HG03520 (cell line): ENCODE measurements at regions not wholly inside any gene's neighbourhood (a gene's known extent, or its start where the extent isn't known, plus 50 kb on each side); places are given as distances from the start of the nearest gene placed in this dataset.
"Not testable (repeated sequence)": the region's sequence is repeated elsewhere in the genome, so short reads cannot be mapped to it uniquely, and the experiment has no call there.

Experiments used
- ATAC-seq: cut with Tn5 transposase; IDR thresholded peaks from one replicate; pipeline ENCODE4 v1.9.1; 2021; ENCODE audit warnings: mild to moderate bottlenecking, moderate library complexity; ENCODE audit not compliant: unreplicated experiment

- ATAC-seq: no peak
These were observed 156.9 kb upstream of the FER start for GRCh38 chr5:108590799-108591198.

DNA sequence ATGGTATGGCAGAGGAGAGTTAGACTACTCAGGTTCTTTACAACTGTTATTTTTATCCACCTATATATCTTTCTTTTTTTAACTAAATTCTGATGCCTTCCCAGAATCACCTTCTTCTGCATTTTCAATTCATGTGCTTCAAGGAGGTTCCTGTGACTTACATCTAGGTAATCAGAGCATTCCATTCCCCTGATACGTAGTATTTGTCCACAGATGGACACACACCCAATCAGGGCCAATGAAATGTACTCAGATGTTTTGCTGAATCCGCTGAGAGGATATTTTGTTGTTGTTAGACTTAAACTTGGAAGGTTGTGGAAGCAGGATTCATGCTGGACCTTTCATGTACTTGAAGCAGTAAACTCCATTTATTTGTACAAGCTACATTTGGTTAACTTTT is 159.4 kb upstream of the FER start:
- no peak for ATAC-seq

DNA sequence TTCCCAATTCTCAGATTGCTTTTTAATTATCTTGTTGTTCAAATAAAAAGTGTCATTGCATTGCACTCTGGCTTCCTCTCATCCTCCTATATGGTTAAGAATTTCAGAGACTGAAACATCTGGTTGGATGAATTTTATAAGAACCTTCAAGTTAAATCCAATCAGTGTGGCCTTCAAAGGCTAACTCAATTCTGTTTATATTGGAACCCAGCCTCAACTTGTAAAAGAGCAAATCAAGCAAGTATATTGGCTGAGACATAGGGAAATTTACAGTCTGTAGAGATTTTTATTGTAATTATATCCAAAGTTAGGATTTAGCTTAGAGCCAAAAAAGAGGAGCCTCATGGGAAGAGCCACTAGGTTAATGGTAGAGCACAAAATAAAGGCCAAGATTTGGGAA is 159.9 kb upstream of the FER start:
- no peak for ATAC-seq

- ATAC-seq: no peak
These were observed 166.7 kb upstream of the FER start for GRCh38 chr5:108581026-108581425.

DNA sequence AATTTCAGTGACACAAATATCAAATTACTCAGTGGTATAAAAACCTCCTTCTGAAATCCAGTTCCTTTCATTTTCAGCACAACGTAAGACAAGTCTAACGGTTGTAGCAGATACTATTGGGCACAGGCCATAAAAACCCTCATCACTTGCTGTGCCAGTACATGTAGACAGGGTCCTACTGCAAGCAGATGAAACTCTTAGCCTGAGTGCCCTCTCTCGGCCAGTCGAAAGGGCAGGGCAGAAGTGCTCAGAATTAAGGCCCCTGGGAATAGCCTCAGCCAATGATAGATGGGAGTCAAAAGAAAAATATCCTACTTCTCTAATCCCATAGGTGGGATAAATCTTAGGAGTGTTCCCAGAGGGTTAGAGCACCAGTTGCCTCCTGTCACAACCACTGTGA is 168.5 kb upstream of the FER start:
- ATAC-seq: no peak

- ATAC-seq: no peak
These were observed 168.9 kb upstream of the FER start for GRCh38 chr5:108578791-108579190.

DNA sequence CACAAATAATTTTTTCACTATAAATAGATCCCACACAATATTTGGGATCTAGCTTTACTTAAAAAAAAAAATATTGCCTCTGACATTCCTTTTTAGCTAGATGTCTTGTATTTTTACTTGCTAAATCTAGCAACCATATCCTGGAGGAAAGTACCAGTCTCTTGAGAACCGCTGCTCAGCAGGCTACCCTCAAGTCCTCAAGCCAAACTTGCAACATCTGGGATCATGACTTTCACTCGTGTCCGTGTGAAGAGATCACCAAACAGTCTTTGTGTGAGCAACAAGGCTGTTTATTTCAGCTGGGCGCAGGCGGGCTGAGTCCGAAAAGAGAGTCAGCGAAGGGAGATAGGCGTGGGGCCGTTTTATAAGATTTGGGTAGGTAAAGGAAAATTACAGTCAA is 180.3 kb upstream of the FER start:
- no peak for ATAC-seq

GRCh38 chr5:108564441-108564840 is 182.5 kb upstream of the FBXL17 start:
- no peak for ATAC-seq

DNA sequence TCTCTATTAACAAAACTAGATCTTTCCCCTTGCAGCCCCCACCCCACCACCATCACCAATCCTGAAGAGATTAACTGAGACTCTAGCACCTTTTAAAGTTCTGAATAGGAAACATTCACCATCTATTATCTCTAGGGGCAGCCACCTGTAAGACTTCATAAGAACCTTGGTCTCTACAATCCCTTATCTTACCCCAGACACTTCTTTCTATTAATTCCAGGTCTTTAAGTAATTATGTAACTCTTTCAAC is 180.2 kb upstream of the FBXL17 start:
- no peak for ATAC-seq

- ATAC-seq: no peak
These were observed 179.7 kb upstream of the FBXL17 start for GRCh38 chr5:108561416-108562204.

GRCh38 chr5:108560581-108560980 is 178.7 kb upstream of the FBXL17 start:
- no peak for ATAC-seq

- ATAC-seq: no peak
These were observed 178.3 kb upstream of the FBXL17 start for GRCh38 chr5:108560166-108560565.

DNA sequence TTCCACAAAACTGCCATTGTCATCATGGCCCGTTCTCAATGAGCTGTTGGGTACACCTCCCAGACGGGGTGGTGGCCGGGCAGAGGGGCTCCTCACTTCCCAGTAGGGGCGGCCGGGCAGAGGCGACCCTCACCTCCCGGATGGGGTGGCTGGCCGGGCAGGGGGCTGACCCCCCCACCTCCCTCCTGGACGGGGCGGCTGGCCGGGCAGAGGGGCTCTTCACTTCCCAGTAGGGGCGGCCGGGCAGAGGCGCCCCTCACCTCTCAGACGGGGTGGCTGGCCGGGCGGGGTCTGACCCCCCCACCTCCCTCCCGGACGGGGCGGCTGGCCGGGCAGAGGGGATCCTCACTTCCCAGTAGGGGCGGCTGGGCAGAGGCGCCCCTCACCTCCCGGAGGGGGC is 176.9 kb upstream of the FBXL17 start:
- not testable (repeated sequence) for ATAC-seq

- not testable (repeated sequence) for ATAC-seq
These were observed 176.2 kb upstream of the FBXL17 start for GRCh38 chr5:108558142-108558541.

- ATAC-seq: no peak
These were observed 175.8 kb upstream of the FBXL17 start for GRCh38 chr5:108557686-108558085.

DNA sequence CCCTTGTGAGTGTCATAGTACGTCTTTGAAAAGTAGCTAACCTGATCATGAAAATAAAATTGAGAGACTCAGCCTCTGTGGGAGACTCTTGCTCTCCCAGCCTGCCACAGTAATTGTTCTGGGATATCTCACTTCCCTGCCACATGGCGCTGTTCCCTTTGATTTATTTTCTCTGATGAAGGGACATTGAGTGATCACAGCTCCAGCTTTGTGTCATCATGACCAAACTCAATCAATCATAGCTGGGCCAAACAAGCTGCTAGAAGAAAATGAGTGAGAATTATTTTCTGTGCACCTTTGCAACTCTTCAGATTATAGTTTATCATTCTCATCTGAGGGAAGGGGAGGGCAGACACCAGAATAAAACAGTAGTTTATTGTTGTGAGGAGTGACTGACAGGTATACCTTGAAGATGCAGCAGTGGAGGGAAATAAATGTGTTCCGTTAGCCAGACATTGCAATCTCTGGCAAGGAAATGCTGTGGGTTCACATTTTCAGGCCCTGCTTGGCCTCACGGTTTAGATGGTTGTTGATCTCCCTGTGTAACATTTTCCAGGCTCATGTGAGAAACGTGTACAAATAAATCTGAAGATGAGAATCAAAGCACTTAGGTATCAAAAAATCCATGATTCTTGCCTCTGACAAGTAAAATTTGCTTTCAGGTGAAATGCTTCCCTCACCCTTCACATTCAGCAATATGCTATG is 174.7 kb upstream of the FBXL17 start:
- no peak for ATAC-seq

- no peak for ATAC-seq
These were observed 167.0 kb upstream of the FBXL17 start for GRCh38 chr5:108548684-108549596.

GRCh38 chr5:108546939-108547338 is 165.0 kb upstream of the FBXL17 start:
- ATAC-seq: no peak

GRCh38 chr5:108545301-108545700 is 163.4 kb upstream of the FBXL17 start:
- no peak for ATAC-seq

DNA sequence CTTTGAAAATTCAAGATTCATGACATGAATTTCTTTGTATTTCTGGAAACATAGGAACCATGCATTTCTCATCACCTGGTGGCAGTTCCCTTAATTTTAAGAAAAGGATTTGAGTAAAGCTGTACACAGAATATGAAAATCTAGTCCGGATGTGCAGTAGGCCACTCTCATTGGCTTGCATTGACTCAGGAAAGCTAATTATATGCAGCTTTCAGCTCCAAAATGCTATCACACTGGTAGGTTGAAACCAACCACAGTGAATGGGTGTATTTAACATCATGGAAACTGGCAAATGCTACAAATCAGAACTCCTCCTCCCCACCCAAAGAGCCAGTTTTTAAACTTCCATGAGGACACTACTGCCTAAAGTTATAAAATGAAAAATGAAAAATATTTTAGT is 161.6 kb upstream of the FBXL17 start:
- peak; percentile 88 for ATAC-seq

GRCh38 chr5:108541836-108542235 is 159.9 kb upstream of the FBXL17 start:
- peak; percentile 36 for ATAC-seq

GRCh38 chr5:108536321-108536720 is 154.4 kb upstream of the FBXL17 start:
- no peak for ATAC-seq
